Ishikawa (cell line): ENCODE measurements at regions not wholly inside any gene's neighbourhood (a gene's known extent, or its start where the extent isn't known, plus 50 kb on each side); places are given as distances from the start of the nearest gene placed in this dataset.

ENCODE experiments used
- CEBPB ChIP-seq: IDR thresholded peaks from 2 replicates; pipeline ENCODE4 v1.6.1; 2012
- CREB1 ChIP-seq: IDR thresholded peaks from 2 replicates; pipeline ENCODE4 v1.6.1; 2012; ENCODE audit warnings: low read depth
- EP300 ChIP-seq: IDR thresholded peaks from 2 replicates; pipeline ENCODE4 v1.6.1; 2012; ENCODE audit warnings: borderline replicate concordance
- FOXM1 ChIP-seq: IDR thresholded peaks from 2 replicates; pipeline ENCODE4 v1.6.1; 2012; ENCODE audit warnings: low read depth, borderline replicate concordance
- NFIC ChIP-seq: IDR thresholded peaks from 2 replicates; pipeline ENCODE4 v1.6.1; 2012
- RAD21 ChIP-seq: IDR thresholded peaks from 2 replicates; pipeline ENCODE4 v1.6.1; 2012; ENCODE audit warnings: low read depth
- TAF1 ChIP-seq: IDR thresholded peaks from 2 replicates; pipeline ENCODE4 v1.6.1; 2012; ENCODE audit warnings: low read depth, mild to moderate bottlenecking
- TCF12 ChIP-seq: IDR thresholded peaks from 2 replicates; pipeline ENCODE4 v1.6.1; 2012; ENCODE audit warnings: low read depth
- TEAD4 ChIP-seq: IDR thresholded peaks from 2 replicates; pipeline ENCODE4 v1.6.1; 2012
- USF1 ChIP-seq: IDR thresholded peaks from 2 replicates; pipeline ENCODE4 v1.6.1; 2012
- YY1 ChIP-seq: IDR thresholded peaks from 2 replicates; pipeline ENCODE4 v1.6.1; 2012; ENCODE audit warnings: low read depth
- ZBTB7A ChIP-seq: IDR thresholded peaks from 2 replicates; pipeline ENCODE4 v1.6.1; 2012; ENCODE audit warnings: low read depth
- TF ChIP-seq, protein P1 (sequence below): IDR thresholded peaks from 2 replicates; pipeline ENCODE4 v1.6.1; 2012

DNA sequence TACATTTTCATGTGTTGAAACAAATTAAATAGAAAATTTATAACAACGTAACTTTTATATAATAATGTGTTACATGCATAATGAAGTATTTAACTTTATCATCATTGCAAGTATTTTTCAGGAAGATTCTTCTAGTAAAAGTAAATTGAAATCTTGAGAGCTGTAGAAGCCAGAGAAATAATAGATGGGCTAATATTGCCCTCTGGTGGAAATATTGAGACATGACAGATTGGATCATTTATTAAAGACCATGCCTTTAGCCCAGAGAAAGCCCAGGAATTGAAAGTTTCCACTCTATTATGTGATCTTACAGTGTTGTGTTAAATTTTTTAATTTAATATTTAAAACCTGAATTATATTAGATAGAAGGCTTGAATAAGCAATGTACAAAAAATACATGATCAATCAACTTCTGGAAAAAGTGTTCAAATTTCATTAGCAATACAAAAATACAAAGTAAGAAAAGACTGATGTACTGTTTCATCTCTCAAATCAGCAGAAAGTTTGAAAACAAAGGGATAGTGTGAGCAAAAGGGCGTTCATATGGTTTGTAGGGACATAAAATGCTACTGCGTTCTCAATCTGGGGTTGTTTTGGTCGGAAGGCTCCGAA, 52.7 kb upstream of the SPTSSB start:
- no peak for TF ChIP-seq TEAD4
- TF ChIP-seq RAD21: peak; percentile 78

GRCh38 chr3:161422171-161422700, 50.9 kb upstream of the SPTSSB start:
- TF ChIP-seq, protein P1, sequence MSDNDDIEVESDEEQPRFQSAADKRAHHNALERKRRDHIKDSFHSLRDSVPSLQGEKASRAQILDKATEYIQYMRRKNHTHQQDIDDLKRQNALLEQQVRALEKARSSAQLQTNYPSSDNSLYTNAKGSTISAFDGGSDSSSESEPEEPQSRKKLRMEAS: no peak
- TF ChIP-seq CREB1 (no peak), FOXM1 (no peak), TAF1 (no peak), ZBTB7A (no peak), TCF12 (no peak), EP300 (no peak), TEAD4 (no peak), USF1 (no peak), CEBPB (no peak), NFIC (no peak), RAD21 (no peak), YY1 (no peak)
